ENCODE measurements at regions not wholly inside any gene's neighbourhood (a gene's known extent, or its start where the extent isn't known, plus 50 kb on each side); places are given as distances from the start of the nearest gene placed in this dataset.

DNA sequence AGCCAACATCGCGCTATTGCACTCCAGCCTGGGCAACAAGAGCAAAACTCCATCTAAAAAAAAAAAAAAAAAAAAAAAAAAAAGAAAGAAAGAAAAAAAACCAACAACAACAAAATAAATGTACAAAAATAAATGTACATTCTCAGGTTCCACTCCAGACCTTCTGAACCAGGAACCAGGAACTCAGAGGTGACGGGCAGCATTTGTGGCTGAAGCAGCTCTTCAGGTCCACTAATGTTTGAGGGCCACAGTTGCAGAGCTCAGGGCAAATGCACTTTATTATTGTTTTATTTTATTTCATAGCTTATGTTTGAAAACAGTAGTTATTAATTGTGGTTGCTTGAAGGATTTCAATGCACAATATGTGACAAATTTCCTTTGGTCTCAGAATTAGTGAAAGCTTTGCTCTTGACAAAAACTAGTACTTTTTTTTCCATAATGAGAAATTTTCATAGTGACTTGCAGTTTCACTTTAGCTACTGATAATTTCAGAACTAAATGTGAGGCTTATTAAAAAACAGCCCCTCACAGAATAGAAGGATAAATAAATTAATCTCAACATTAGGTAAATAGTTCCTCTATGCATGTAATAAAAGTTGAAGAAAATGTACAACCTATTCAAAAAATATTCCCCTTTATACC is 378.4 kb upstream of the SPHKAP start:
- H3K27ac Mint-ChIP-seq: no peak overlapping the region
- ATAC-seq (no peak), DNase-seq (no peak)
- no peak overlapping the region for H3K4me3 Mint-ChIP-seq
- H3K9me3 Mint-ChIP-seq: peaks cover 10% of the 10 kb centered on the region
- no peaks in the 10 kb centered on the region for H3K4me1 Mint-ChIP-seq
- no peaks in the 10 kb centered on the region for H3K36me3 Mint-ChIP-seq (ENCODE audit: low read depth)
- no peaks in the 10 kb centered on the region for H3K27me3 Mint-ChIP-seq

DNA sequence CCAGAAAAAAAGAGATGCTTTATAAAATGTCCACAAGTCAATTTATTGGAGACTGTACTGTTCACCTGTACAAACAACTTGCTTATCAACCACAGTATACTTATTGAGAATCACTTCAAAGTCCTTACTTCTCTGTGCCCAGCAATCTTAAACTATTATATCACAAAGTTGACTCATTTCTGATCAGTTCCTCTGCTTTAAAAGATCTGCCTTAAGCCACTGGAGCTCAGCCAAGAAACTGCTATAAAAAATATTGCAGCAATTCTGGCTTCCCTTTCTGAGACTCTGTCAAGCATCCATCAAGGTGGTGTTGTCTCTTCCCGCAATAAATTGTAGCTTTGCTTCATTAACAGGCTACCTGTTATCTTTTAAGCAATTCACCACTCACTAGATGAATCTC is 375.2 kb upstream of the SPHKAP start:
- Mint-ChIP-seq H3K9me3 (peaks cover 10% of the 10 kb centered on the region), H3K36me3 (ENCODE audit: low read depth) (no peaks in the 10 kb centered on the region), H3K27me3 (no peaks in the 10 kb centered on the region), H3K4me3 (no peak overlapping the region), H3K4me1 (no peaks in the 10 kb centered on the region), H3K27ac (no peak overlapping the region)
- DNase-seq (no peak), ATAC-seq (no peak)

DNA sequence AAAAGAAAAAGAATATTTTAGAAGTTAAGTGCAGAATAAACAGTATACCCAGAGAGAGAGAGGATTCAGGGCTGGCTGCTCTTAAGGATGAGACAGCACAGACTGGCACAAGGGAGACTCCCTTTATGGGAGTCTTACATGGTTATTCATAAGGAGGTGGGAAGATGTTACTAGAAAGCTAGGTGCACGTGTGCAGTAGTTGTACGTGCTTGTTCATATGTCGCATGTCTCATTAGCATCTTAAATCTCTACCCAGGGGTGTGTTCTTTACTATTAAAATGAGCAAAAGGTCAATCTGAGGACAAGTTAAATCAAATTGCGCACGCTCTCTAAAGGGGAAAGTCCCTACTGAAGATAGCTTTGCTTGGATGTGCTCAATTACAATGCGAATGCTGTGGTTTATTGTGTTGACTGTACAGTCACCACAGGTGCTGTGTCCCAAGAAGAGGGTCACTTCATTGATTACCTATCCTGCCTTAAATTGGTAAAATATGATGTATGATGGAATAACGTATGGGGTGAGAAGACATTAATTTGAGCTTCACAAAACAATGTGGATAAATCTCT is 368.0 kb upstream of the SPHKAP start:
- no peaks in the 10 kb centered on the region for H3K4me1 Mint-ChIP-seq
- H3K9me3 Mint-ChIP-seq: peaks cover 4% of the 10 kb centered on the region
- no peaks in the 10 kb centered on the region for H3K27me3 Mint-ChIP-seq
- no peak overlapping the region for H3K27ac Mint-ChIP-seq
- no peak overlapping the region for H3K4me3 Mint-ChIP-seq
- DNase-seq (no peak), ATAC-seq (no peak)
- H3K36me3 Mint-ChIP-seq (ENCODE audit: low read depth): no peaks in the 10 kb centered on the region

DNA sequence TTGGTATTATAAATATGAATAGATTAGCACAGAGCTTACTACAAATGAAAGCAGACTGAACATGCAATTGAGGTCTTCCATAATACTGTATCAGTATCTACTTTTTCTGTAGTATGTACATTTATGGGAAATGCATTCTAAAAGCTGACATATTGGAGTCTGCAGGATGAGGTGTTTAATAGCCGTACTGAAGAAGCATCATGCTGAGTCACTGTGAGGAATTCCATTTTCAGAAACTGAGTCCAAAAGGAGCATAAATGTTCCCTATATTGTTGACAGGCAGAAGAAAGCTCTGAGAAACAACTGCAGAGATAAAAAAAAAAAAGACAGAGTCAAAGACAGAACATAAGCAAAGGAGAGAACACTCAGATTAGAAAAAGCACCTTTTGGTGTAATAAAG is 366.7 kb upstream of the SPHKAP start:
- no peaks in the 10 kb centered on the region for H3K36me3 Mint-ChIP-seq (ENCODE audit: low read depth)
- no peaks in the 10 kb centered on the region for H3K4me1 Mint-ChIP-seq
- H3K4me3 Mint-ChIP-seq: no peak overlapping the region
- H3K9me3 Mint-ChIP-seq: peaks cover 4% of the 10 kb centered on the region
- DNase-seq (no peak), ATAC-seq (no peak)
- H3K27ac Mint-ChIP-seq: no peak overlapping the region
- no peaks in the 10 kb centered on the region for H3K27me3 Mint-ChIP-seq

DNA sequence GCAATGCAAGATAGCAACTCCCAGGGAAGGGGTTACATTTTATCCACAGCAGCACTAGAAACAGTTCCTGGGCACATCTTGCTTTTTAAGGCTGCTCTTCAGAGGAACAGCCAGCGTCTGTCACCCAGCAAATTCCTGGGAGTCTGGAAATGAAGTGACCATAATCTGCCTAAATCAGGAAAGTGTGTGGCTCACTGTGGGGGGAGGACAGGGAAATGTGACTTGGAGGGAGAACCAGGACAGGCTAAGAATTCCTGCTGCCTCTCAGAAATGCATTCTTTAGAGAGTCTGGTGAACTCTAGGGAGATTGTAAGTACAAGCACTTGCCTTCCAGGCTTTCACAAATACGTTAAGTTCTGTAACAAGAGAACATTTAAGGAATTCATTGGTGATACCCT is 364.3 kb upstream of the SPHKAP start:
- Mint-ChIP-seq H3K9me3 (peaks cover 4% of the 10 kb centered on the region), H3K36me3 (ENCODE audit: low read depth) (no peaks in the 10 kb centered on the region), H3K4me3 (no peak overlapping the region), H3K4me1 (no peaks in the 10 kb centered on the region), H3K27ac (no peak overlapping the region), H3K27me3 (no peaks in the 10 kb centered on the region)
- DNase-seq (no peak), ATAC-seq (no peak)

DNA sequence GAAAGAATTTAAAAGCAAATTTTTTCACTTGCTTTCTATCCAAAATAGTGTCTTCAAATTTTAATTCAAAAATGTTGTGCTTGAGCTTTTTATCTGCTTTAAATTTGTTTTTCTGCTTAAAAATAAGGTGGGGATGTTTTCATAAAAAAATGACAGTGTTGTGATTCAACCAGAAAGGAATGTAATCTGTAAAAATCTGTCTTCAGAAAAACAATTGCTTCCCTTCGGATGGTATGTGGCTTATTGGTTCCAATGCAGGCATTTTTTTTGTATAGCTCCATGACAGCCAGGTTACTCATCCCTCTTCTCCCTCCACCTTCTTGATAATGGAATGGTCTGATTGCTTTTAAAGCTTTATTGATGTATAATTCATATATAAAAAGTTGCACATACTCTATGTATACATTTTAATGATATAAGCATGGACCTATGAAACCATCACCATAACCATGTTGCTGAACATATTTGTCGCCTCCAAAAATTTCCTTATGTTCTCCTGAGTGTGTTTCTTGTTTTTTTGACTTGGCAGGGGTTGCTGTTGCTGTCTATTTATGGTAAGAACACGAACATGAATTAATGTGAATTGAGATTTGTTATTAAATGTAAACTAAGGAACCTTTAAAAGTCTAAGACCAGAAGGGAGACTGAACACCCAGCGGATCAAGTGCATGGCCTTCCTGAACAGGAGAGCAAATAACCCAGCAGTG is 363.7 kb upstream of the SPHKAP start:
- Mint-ChIP-seq H3K4me3 (no peak overlapping the region), H3K9me3 (peaks cover 4% of the 10 kb centered on the region), H3K27ac (no peak overlapping the region), H3K27me3 (no peaks in the 10 kb centered on the region), H3K4me1 (no peaks in the 10 kb centered on the region), H3K36me3 (ENCODE audit: low read depth) (no peaks in the 10 kb centered on the region)
- DNase-seq (no peak), ATAC-seq (no peak)

DNA sequence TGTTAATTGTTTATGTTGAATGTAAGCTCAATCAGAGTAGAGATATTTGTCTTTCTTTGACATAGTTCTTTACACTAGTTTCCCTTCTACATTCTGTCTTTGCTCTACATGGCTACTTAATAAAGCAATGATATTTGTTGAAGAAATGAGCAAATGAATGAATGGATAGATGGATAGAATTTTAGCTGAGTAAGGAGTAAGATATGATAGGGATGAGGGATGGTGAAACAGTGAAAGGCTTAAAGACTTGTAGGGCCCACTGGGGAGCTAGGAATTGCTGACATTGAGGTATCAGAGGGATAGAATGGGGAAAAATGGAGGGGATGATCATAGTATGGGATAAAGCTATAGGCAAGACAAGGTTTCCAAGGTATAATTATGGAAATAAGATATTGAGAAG is 361.6 kb upstream of the SPHKAP start:
- no peaks in the 10 kb centered on the region for H3K27me3 Mint-ChIP-seq
- H3K9me3 Mint-ChIP-seq: peaks cover 9% of the 10 kb centered on the region
- no peak for DNase-seq

DNA sequence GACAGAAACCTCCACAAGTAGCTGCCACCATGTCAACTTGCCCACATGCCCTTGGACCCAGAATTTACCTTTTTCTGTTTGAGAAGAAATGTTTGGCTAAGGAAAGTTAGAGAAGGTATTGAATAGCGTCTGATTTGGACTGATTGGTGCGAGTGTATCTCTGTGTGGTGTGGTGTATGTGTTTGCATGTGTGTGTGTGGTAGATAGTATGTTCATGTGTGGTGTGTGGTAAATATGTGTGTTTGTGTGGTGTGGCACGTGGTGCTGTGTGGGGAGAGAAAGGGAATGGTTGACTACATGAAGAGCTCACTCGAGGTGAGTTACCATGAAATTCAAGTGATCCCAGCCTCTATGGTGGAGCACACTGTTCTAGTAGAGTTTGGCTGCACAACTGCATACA is 360.8 kb upstream of the SPHKAP start:
- no peaks in the 10 kb centered on the region for H3K4me1 Mint-ChIP-seq
- DNase-seq (no peak), ATAC-seq (no peak)
- peaks cover 10% of the 10 kb centered on the region for H3K9me3 Mint-ChIP-seq
- no peaks in the 10 kb centered on the region for H3K27me3 Mint-ChIP-seq
- no peak overlapping the region for H3K27ac Mint-ChIP-seq
- H3K36me3 Mint-ChIP-seq (ENCODE audit: low read depth): no peaks in the 10 kb centered on the region
- no peak overlapping the region for H3K4me3 Mint-ChIP-seq

More for the DNA sequence above, 361.6 kb upstream of the SPHKAP start:
- no peaks in the 10 kb centered on the region for H3K4me1 Mint-ChIP-seq
- no peak overlapping the region for H3K4me3 Mint-ChIP-seq
- H3K27ac Mint-ChIP-seq: no peak overlapping the region
- no peaks in the 10 kb centered on the region for H3K36me3 Mint-ChIP-seq (ENCODE audit: low read depth)
- no peak for ATAC-seq

DNA sequence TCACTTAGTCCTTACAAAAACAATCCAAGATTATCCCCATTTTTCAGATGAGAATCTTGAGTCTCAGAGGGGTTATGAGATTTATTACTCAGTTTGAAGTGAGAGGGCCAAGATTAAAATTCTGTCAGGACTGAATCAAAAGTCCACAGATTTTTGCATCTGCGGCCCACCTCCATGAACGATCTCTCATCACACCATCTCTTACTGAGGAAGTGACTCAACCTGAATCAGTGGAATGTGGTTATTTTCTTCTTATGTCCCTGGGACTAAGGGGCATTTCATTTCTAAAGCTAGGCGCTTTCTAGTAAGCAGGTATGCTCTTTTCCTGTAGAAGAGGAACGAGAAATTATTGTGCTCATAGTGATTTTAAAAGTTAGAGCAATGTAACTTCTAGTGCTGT is 360.3 kb upstream of the SPHKAP start:
- Mint-ChIP-seq H3K4me3 (no peak overlapping the region), H3K27me3 (no peaks in the 10 kb centered on the region), H3K4me1 (no peaks in the 10 kb centered on the region), H3K9me3 (peaks cover 10% of the 10 kb centered on the region), H3K27ac (no peak overlapping the region), H3K36me3 (ENCODE audit: low read depth) (no peaks in the 10 kb centered on the region)
- ATAC-seq (no peak), DNase-seq (no peak)

DNA sequence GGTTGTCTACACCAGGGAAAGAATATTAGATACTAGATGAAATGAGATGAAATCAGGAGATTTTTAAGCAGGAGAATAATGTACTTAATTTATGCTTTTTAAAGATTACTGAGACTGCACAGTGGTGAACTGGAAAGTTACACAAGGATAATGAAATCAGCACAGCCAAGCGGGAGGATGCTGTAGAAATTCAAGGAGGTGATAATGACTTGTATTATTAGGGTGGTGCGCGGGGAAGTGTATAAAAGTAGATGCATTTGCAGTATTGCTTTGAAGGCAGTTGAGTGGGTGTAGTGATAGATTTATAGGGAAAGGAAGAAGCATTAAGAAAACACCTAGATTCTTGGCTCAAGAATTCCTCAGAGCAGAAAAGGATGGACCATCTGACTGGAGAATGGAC is 359.5 kb upstream of the SPHKAP start:
- DNase-seq (no peak), ATAC-seq (no peak)
- peaks cover 10% of the 10 kb centered on the region for H3K9me3 Mint-ChIP-seq
- no peaks in the 10 kb centered on the region for H3K36me3 Mint-ChIP-seq (ENCODE audit: low read depth)
- no peak overlapping the region for H3K27ac Mint-ChIP-seq
- H3K27me3 Mint-ChIP-seq: no peaks in the 10 kb centered on the region
- no peak overlapping the region for H3K4me3 Mint-ChIP-seq
- no peaks in the 10 kb centered on the region for H3K4me1 Mint-ChIP-seq

DNA sequence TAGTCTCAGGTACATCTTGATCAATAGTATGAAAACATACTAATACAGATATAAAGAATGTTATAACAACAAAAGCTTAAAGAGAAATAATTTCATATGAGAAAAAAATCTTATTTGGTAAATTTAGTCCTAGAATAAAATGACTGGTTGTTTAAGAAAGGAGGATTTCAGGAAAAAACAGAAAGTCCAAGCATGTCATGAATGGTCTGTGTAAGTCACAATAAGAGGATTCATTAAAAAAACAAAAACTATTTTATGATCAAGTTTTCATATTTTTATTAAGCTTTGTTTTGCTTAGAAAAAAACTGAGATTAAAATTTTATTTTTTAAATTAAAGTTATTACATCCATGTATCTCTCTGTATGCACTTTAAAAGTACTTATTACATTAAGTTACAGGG is 353.9 kb upstream of the SPHKAP start:
- no peak for ATAC-seq
- DNase-seq: no peak

DNA sequence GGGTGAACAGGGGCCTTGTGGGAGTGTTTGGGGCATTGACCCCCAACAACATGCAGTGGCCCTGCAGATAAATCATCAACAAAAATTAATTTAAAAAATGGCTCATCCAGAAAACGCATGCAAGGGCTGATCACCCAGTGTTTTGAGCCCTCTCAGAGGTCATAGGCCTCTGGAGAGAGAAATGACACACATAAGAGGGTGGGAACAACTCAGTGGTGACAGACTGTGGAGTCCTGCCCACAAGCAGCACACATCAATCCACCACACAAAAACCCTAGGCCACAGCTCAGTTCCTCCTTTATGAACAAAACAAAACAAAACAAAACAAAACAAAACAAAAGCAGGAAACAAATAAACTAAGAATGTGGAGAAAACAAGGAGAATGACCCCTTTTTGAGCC is 351.7 kb upstream of the SPHKAP start:
- Mint-ChIP-seq H3K4me1 (no peaks in the 10 kb centered on the region), H3K36me3 (ENCODE audit: low read depth) (no peaks in the 10 kb centered on the region), H3K9me3 (peaks cover 9% of the 10 kb centered on the region), H3K4me3 (no peak overlapping the region), H3K27me3 (no peaks in the 10 kb centered on the region), H3K27ac (no peak overlapping the region)
- ATAC-seq (no peak), DNase-seq (no peak)

More for the DNA sequence above, 353.9 kb upstream of the SPHKAP start:
- no peak overlapping the region for H3K4me3 Mint-ChIP-seq
- H3K36me3 Mint-ChIP-seq (ENCODE audit: low read depth): no peaks in the 10 kb centered on the region
- no peak overlapping the region for H3K27ac Mint-ChIP-seq
- H3K9me3 Mint-ChIP-seq: peaks cover 14% of the 10 kb centered on the region
- no peaks in the 10 kb centered on the region for H3K27me3 Mint-ChIP-seq
- no peaks in the 10 kb centered on the region for H3K4me1 Mint-ChIP-seq

DNA sequence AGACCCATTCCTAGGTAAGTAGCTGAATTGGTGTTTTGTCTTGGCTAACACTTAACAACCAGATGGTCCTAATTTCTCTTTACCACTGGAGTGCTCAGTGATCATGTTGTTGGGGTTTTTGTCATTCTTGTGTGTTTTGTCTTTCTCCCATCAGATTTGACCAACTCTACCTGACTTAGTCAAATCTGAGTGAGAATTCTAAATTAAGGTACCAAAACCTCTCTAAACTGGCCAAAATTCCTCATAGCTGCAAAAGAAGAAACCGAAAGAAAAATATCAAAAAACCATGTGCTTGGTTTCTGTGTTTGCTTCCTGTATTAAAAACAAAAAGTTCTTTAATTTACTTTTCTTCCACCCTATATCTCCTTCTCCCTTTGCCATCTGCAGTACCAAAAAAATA is 350.7 kb upstream of the SPHKAP start:
- no peaks in the 10 kb centered on the region for H3K27me3 Mint-ChIP-seq
- H3K4me1 Mint-ChIP-seq: no peaks in the 10 kb centered on the region
- no peak for ATAC-seq
- peaks cover 4% of the 10 kb centered on the region for H3K9me3 Mint-ChIP-seq
- no peaks in the 10 kb centered on the region for H3K36me3 Mint-ChIP-seq (ENCODE audit: low read depth)
- H3K4me3 Mint-ChIP-seq: no peak overlapping the region
- H3K27ac Mint-ChIP-seq: no peak overlapping the region
- DNase-seq: no peak

DNA sequence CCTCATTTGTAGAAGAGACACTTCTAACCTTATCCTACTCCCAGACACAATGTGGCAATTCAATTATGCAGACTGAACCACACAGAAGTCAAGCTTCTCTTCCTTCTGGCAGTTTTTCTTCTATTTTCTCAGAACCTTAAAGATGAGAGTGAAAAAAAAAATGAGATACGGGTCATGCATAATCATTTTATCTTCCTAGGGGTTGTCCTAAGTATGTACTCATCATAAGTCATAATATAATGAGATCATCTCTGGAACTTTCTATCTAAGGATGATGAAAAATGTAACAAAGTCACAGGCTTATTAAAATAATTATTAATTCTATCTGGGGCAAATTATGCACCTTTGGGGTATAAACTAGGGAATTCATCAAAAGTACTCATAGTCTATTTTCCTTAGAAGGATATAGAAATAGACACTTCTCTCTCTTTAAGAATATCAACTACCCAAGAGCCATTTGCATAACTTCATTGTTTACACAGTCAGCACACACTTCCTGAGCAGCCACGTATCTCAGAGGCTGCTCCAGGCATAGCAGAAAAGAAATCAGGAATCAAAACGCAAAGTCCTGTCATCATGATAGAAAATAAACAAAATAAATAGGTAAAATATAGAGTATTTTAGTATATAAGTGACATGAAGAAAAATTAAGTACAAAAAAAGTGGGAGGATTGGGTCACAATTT is 345.9 kb upstream of the SPHKAP start:
- no peak for ATAC-seq
- peaks cover 5% of the 10 kb centered on the region for H3K9me3 Mint-ChIP-seq
- H3K27ac Mint-ChIP-seq: no peak overlapping the region
- H3K36me3 Mint-ChIP-seq (ENCODE audit: low read depth): no peaks in the 10 kb centered on the region
- no peaks in the 10 kb centered on the region for H3K27me3 Mint-ChIP-seq
- no peak for DNase-seq
- no peaks in the 10 kb centered on the region for H3K4me1 Mint-ChIP-seq
- H3K4me3 Mint-ChIP-seq: no peak overlapping the region

DNA sequence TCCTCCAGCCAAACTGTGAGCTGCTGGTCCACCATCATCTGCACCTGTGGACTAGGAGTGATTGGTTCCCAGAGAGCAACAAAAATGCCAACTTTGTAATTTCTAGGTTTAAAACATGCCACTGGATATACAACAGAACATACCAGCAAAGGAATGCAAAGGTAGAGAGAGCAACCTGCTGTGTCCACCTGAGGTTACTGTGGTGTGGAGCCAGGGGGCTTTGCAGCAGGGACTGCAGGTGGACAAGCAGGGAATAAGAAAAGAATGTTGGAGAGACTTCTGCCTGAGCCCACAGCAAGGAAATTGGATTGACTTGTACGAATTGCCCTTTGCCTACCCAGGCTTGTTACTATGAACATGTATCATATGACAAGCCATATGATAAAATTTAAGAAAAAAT is 345.2 kb upstream of the SPHKAP start:
- ATAC-seq: no peak
- Mint-ChIP-seq H3K4me3 (no peak overlapping the region), H3K9me3 (peaks cover 11% of the 10 kb centered on the region), H3K4me1 (no peaks in the 10 kb centered on the region), H3K27me3 (no peaks in the 10 kb centered on the region), H3K27ac (no peak overlapping the region), H3K36me3 (ENCODE audit: low read depth) (no peaks in the 10 kb centered on the region)
- no peak for DNase-seq

Data from activated naive CD8-positive, alpha-beta T cell treated with anti-CD3 and anti-CD28 coated beads, Interleukin-2, amount 50 U/mL, for 24 hours (primary cell).